ENCODE measurements at regions not wholly inside any gene's neighbourhood (a gene's known extent, or its start where the extent isn't known, plus 50 kb on each side); places are given as distances from the start of the nearest gene placed in this dataset.

GRCh38 chr4:81557306-81557705 lies 85.6 kb upstream of the RASGEF1B start:
- DNase-seq (ENCODE audit: low read depth in 2 of 2) = no peak

- DNase-seq (ENCODE audit: low read depth in 2 of 2) = no peak
Observed at GRCh38 chr4:81555489-81555888, 83.8 kb upstream of the RASGEF1B start.

DNA sequence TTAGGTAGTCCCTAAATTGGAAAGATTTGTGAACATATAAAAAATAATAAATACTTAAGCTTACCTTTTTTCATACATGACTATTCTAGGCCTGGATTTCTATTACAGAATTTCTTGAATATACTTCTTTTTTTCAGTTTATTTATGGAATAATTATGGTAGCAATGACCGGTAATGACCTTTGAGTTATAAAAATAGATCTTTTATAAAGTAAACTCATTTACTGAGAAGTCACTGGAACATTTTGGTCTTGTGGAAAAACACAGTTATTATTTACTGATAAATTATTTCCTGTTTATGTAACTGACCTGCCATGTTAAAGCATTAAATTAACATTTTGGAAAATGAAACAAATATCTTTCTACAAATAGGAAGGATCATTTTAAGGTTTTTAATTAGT lies 80.4 kb upstream of the RASGEF1B start:
- DNase-seq (ENCODE audit: low read depth in 2 of 2) = no peak

DNA sequence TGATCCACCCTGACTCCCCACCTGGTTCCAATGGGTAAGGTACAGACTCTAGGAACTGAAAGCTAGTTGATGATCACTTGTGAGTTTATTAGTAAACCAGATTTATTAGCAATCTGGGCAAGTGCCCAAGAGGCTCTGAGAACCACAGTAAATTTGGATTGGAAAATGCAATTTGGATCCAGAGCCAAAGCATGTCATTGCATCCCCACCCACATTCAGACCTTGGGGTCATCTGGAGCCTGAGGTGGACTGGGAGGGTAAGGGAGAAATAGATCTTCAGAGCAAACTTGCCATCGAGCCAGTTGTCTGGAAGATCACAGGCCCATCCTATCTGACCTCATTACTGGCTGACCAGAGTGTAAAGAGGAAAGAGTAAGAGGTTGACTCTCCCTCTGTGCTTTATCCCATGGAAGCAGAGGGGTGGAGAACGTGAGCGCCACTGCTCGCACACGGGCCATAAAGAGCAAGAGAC lies 78.7 kb upstream of the RASGEF1B start:
- DNase-seq (ENCODE audit: low read depth in 2 of 2) = no peak

DNA sequence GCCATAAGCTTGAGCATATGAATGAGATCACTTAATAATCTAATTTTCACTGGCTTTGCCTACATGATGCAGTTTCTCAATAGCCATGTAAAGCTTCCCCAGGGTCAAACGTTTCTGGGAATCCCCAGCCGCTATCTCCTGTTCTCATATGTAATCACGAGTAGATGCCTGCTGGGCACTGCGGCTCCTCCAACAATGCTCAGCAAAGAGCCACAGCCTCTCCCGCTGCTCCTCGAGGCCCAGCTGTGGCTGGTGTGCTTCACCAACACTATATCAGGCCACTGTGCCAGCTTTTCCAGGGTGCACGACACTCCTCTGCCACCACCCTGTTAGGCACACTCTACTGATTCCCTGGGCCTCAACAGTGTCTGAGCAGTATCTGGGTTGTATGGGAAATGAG lies 78.3 kb upstream of the RASGEF1B start:
- DNase-seq (ENCODE audit: low read depth in 2 of 2) = no peak

GRCh38 chr4:81546777-81547176 lies 75.1 kb upstream of the RASGEF1B start:
- no peak for DNase-seq (ENCODE audit: low read depth in 2 of 2)

GRCh38 chr4:81541161-81541945 lies 69.6 kb upstream of the RASGEF1B start:
- DNase-seq (ENCODE audit: low read depth in 2 of 2) = no peak

DNA sequence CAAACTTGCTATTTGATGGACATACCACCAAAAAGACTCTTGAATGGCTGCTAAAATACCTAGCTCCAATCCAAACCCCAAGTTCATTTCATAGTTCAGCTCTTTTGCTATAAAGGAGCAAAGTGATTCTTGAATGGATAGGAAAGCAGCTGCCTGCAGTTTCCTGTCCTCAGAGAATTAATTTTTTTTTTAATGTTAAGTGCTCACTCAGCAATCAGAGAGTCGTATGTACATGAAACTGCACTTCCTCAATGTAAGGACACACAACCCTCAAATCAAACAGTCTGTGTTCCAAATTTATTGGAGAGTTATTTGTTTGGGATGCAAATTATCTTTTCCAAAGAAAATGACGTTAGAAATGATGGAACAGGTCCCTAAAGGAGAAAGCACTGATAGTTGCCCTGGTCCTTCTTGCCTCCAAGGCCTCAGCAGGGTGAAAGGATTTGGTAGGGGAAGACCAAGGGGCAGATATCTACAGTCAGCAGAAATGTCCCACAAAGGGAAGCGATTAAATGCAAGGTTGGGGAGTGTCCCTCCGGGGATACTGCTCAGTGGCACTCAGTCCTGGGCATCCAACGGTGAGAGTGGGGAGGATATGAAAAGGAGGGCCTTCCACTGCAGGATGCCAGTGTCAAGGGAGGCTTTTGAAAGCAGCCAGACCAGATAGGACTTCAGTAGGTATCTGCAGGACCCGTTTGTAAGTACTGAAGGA lies 67.2 kb upstream of the RASGEF1B start:
- no peak for DNase-seq (ENCODE audit: low read depth in 2 of 2)

GRCh38 chr4:81531410-81531809 lies 59.7 kb upstream of the RASGEF1B start:
- DNase-seq (ENCODE audit: low read depth in 2 of 2) = no peak

GRCh38 chr4:81528979-81529378 lies 57.3 kb upstream of the RASGEF1B start:
- no peak for DNase-seq (ENCODE audit: low read depth in 2 of 2)

GRCh38 chr4:81528200-81528599 lies 56.5 kb upstream of the RASGEF1B start:
- DNase-seq (ENCODE audit: low read depth in 2 of 2) = no peak

- DNase-seq (ENCODE audit: low read depth in 2 of 2) = no peak
Observed at GRCh38 chr4:81527709-81528108, 56.0 kb upstream of the RASGEF1B start.

GRCh38 chr4:81527115-81527514 lies 55.4 kb upstream of the RASGEF1B start:
- DNase-seq (ENCODE audit: low read depth in 2 of 2) = no peak

DNA sequence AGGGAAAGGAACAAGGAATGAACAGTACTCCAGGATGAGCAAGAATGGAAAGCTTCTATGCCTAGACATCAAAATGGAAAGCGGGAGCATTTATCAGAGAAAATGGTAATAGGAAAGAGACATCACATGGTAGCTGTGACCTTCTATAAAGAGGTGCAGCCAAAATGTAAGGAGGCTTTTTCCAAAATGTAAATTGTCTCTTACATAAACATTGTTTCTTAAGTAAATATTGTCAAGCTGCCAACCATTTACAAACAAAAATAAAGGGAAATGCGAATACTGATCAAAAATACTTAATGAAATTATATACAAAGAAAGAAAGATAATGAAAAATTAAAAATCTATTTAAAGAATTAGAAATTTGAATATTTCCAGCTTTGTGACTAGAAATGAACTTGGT lies 55.0 kb upstream of the RASGEF1B start:
- DNase-seq (ENCODE audit: low read depth in 2 of 2) = no peak

- no peak for DNase-seq (ENCODE audit: low read depth in 2 of 2)
Observed at GRCh38 chr4:81523672-81524327, 52.1 kb upstream of the RASGEF1B start.

GRCh38 chr4:81522711-81523110 lies 51.0 kb upstream of the RASGEF1B start:
- no peak for DNase-seq (ENCODE audit: low read depth in 2 of 2)

DNA sequence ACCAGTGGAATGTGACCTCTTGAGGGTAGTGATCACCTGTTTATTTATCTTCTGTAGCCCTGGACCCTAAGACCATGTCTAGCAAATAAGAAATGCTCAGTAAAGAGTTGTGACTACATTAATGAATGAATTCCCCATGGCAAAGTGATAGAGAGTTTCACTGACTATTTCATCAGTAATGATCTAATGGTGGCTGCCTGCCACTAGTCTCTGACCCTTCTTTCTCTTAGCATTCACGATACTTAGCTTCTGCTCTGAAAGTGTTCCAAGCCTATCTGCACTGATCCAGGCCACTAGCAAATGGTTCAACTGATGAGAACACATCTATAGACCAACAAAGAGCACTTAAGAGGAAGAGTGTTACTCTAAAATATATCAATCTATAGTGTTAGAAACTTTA lies 50.0 kb upstream of the RASGEF1B start:
- no peak for DNase-seq (ENCODE audit: low read depth in 2 of 2)
